IMR-90 (cell line): ENCODE measurements at regions not wholly inside any gene's neighbourhood (a gene's known extent, or its start where the extent isn't known, plus 50 kb on each side); places are given as distances from the start of the nearest gene placed in this dataset.

Source experiments
- ATAC-seq: fragments of 200-7000 bp; cut with Tn5 transposase; 2 replicates; pipeline ENCODE4 v1.9.1; 2020; ENCODE audit warnings: low read depth, mild to moderate bottlenecking, moderate library complexity
- BruUV-seq: library from RNA; stranded (reverse); fragments of 400-500 nt; replicated peaks from 2 replicates; lab custom pipeline; 2021; lab: Mats Ljungman, UMichigan
- CTCF ChIA-PET: fragments of 300-600 bp; formaldehyde crosslinking; extraction: SDS; loops from one replicate; lab custom pipeline; 2021; ENCODE audit warnings: antibody characterized with exemption; lab: Yijun Ruan, JAX
- POLR2A ChIA-PET: fragments of 300-600 bp; sonication (Branson Sonifier 250); formaldehyde crosslinking; loops from one replicate; lab custom pipeline; 2022; ENCODE audit warnings: antibody characterized with exemption; ENCODE audit not compliant: unreplicated experiment; lab: Charles Lee
- DNase-seq: peaks from one replicate; pipeline ENCODE4 v3.0.0; 2013
- H2AFZ ChIP-seq: replicated peaks from 2 replicates; pipeline ENCODE3; 2013; ENCODE audit warnings: low read length, mild to moderate bottlenecking; ENCODE audit not compliant: poor library complexity
- H2AK5ac ChIP-seq: 2 replicates; pipeline ENCODE4 v1.6.1; 2013; ENCODE audit warnings: low read depth, low read length, inconsistent platforms
- H2AK9ac ChIP-seq: replicated peaks from 2 replicates; pipeline ENCODE3; 2013; ENCODE audit warnings: mild to moderate bottlenecking, low read depth, low read length, moderate library complexity; ENCODE audit not compliant: poor library complexity
- H2BK120ac ChIP-seq: 2 replicates; pipeline ENCODE4 v1.6.1; 2013; ENCODE audit warnings: low read depth, low read length, inconsistent platforms
- H2BK15ac ChIP-seq: 3 replicates; pipeline ENCODE4 v1.6.1; 2013; ENCODE audit warnings: low read depth, low read length, inconsistent platforms
- H2BK20ac ChIP-seq: 2 replicates; pipeline ENCODE4 v1.6.1; 2013; ENCODE audit warnings: low read depth, mild to moderate bottlenecking, inconsistent platforms, low read length, moderate library complexity
- H2BK5ac ChIP-seq: 2 replicates; pipeline ENCODE4 v1.6.1; 2013; ENCODE audit warnings: mild to moderate bottlenecking, low read depth, low read length, inconsistent platforms; ENCODE audit not compliant: poor library complexity, severe bottlenecking
- H3K14ac ChIP-seq: replicated peaks from 2 replicates; pipeline ENCODE4 v1.6.1; 2013; ENCODE audit warnings: low read depth, low read length, inconsistent platforms
- H3K18ac ChIP-seq: 2 replicates; pipeline ENCODE4 v1.6.1; 2013; ENCODE audit warnings: low read depth, low read length, control low read depth
- H3K23ac ChIP-seq: 2 replicates; pipeline ENCODE4 v1.6.1; 2013; ENCODE audit warnings: low read depth, low read length, inconsistent platforms
- H3K27ac ChIP-seq: 2 replicates; pipeline ENCODE4 v1.5.1; 2013; ENCODE audit warnings: mild to moderate bottlenecking, control low read depth, low read length; ENCODE audit not compliant: insufficient read depth
- H3K27me3 ChIP-seq: 2 replicates; pipeline ENCODE4 v1.6.1; 2013; ENCODE audit warnings: low read length; ENCODE audit not compliant: control insufficient read depth, insufficient read depth
- H3K36me3 ChIP-seq: 2 replicates; pipeline ENCODE4 v1.6.1; 2013; ENCODE audit warnings: low read length, mixed read lengths; ENCODE audit not compliant: control insufficient read depth, insufficient read depth
- H3K4ac ChIP-seq: 2 replicates; pipeline ENCODE4 v1.6.1; 2013; ENCODE audit warnings: low read depth, low read length, inconsistent platforms
- H3K4me1 ChIP-seq: 2 replicates; pipeline ENCODE4 v1.6.1; 2013; ENCODE audit warnings: low read length, mixed read lengths; ENCODE audit not compliant: control insufficient read depth, insufficient read depth
- H3K4me2 ChIP-seq: 2 replicates; pipeline ENCODE4 v1.6.1; 2013; ENCODE audit warnings: low read depth, mild to moderate bottlenecking, control low read depth, low read length, moderate library complexity
- H3K4me3 ChIP-seq: 2 replicates; pipeline ENCODE4 v1.5.1; 2013; ENCODE audit warnings: low read depth, mild to moderate bottlenecking, control low read depth, low read length, moderate library complexity; ENCODE audit not compliant: insufficient read depth
- H3K56ac ChIP-seq: 2 replicates; pipeline ENCODE4 v1.6.1; 2013; ENCODE audit warnings: low read length, inconsistent platforms; ENCODE audit not compliant: insufficient read depth; ENCODE audit errors: extremely low read depth
- H3K79me1 ChIP-seq, 2 experiments: 2 replicates each; pipeline ENCODE4 v1.6.1; 2013; ENCODE audit warnings: low read length in 2 of 2, inconsistent platforms in 1 of 2, low read depth in 1 of 2
- H3K9ac ChIP-seq: 2 replicates; pipeline ENCODE4 v1.6.1; 2013; ENCODE audit warnings: low read depth, low read length, control low read depth
- H3K9me1 ChIP-seq: 2 replicates; pipeline ENCODE4 v1.6.1; 2013; ENCODE audit warnings: low read length, inconsistent platforms; ENCODE audit not compliant: insufficient read depth
- H3K9me3 ChIP-seq: 2 replicates; pipeline ENCODE4 v1.6.1; 2013; ENCODE audit warnings: low read length; ENCODE audit not compliant: control insufficient read depth, insufficient read depth
- H4K20me1 ChIP-seq: 2 replicates; pipeline ENCODE4 v1.6.1; 2013; ENCODE audit warnings: low read length, inconsistent platforms; ENCODE audit not compliant: insufficient read depth
- H4K5ac ChIP-seq: 2 replicates; pipeline ENCODE4 v1.6.1; 2013; ENCODE audit warnings: mild to moderate bottlenecking, low read depth, low read length, control low read depth
- H4K8ac ChIP-seq, 2 experiments: 2 replicates each; pipeline ENCODE4 v1.6.1; 2013; ENCODE audit warnings: low read depth in 2 of 2, low read length in 2 of 2, control low read depth in 1 of 2, inconsistent platforms in 1 of 2
- H4K91ac ChIP-seq: 2 replicates; pipeline ENCODE4 v1.6.1; 2013; ENCODE audit warnings: low read depth, low read length, inconsistent platforms; ENCODE audit not compliant: insufficient read depth
- CEBPB ChIP-seq: IDR thresholded peaks from 2 replicates; pipeline ENCODE4 v1.6.1; 2012; ENCODE audit warnings: low read depth, low read length, improper control_type of control experiment
- CTCF ChIP-seq: conservative IDR thresholded peaks from 2 replicates; pipeline ENCODE4 v1.5.1; 2012; ENCODE audit warnings: mild to moderate bottlenecking, low read depth, low read length, improper control_type of control experiment
- RAD21 ChIP-seq: IDR thresholded peaks from 2 replicates; pipeline ENCODE4 v1.6.1; 2012; ENCODE audit warnings: low read length, improper control_type of control experiment
- SMC3 ChIP-seq: fragments of 150-350 bp; IDR thresholded peaks from 2 replicates; pipeline ENCODE4 v1.6.1; 2016; ENCODE audit warnings: low read depth, mild to moderate bottlenecking, antibody characterized with exemption, low read length, moderate library complexity
- WGBS, 2 experiments: methylation state at CpG; one replicate each; pipeline versions ENCODE4 v1.1.5 to v1.1.7; 2013; ENCODE audit warnings: missing lambda C conversion rate in 2 of 2; ENCODE audit not compliant: insufficient read length in 1 of 2; ENCODE audit errors: extremely low coverage in 2 of 2; 5-methylcytosine and 5-hydroxymethylcytosine counted together
- dilution Hi-C: fragments of 300-500 bp; cut with HindIII; formaldehyde crosslinking; loops from one replicate; pipeline ENCODE4 v1.14.3; 2018; ENCODE audit warnings: low sequenced_read_pairs; ENCODE audit not compliant: unreplicated experiment
- in situ Hi-C: fragments of 300-500 bp; cut with MboI; formaldehyde crosslinking; loops from 3 replicates; pipeline ENCODE4 v1.14.3; 2019; ENCODE audit warnings: low sequenced_read_pairs, inconsistent platforms, mixed read lengths
- intact Hi-C: fragments of 100-400 bp; cut with micrococcal nuclease; formaldehyde crosslinking; loops from 2 replicates; pipeline ENCODE4 v1.10.0; 2022

GRCh38 chr10:78432583-78432982 lies 398.9 kb downstream of the RPS24 start:
- no peaks in the 10 kb centered on the region for H3K79me1 ChIP-seq
- no peak overlapping the region for H3K56ac ChIP-seq
- ChIA-PET POLR2A (no interaction called here), CTCF (no interaction called here)
- no peak overlapping the region for H2AK9ac ChIP-seq
- H3K9ac ChIP-seq: no peak overlapping the region
- H3K14ac ChIP-seq: no peak overlapping the region
- H3K4me2 ChIP-seq: no peak overlapping the region
- H2BK20ac ChIP-seq: no peak overlapping the region; the same call in 1 of the 2 replicates
- dilution Hi-C loops: no loop called here
- in situ Hi-C loops: no loop called here
- no peak overlapping the region for H2AFZ ChIP-seq
- no peak overlapping the region for H2BK120ac ChIP-seq
- H3K4me1 ChIP-seq: peaks cover 2% of the 10 kb centered on the region; the same call in 1 of the 2 replicates
- H4K5ac ChIP-seq: no peak overlapping the region
- TF ChIP-seq CTCF (peak; percentile 30; the same call in 1 of the 2 replicates), SMC3 (0 out of 2 replicates have a peak, but pooled peaks have one; percentile 13), RAD21 (peak; percentile 34), CEBPB (no peak)
- H4K20me1 ChIP-seq: no peaks in the 10 kb centered on the region
- no peak overlapping the region for H3K18ac ChIP-seq
- no TSS peak for BruUV-seq
- no peak overlapping the region for H3K27ac ChIP-seq
- DNase-seq: no peak
- no peak overlapping the region for H2BK5ac ChIP-seq
- no peaks in the 10 kb centered on the region for H3K36me3 ChIP-seq
- no peak overlapping the region for H4K8ac ChIP-seq
- H3K27me3 ChIP-seq: peaks cover 30% of the 10 kb centered on the region
- no CpG with 5 or more reads among the region's 2 CpGs for WGBS, 2 experiments
- H2AK5ac ChIP-seq: no peak overlapping the region
- no peaks in the 10 kb centered on the region for H3K9me3 ChIP-seq
- H3K4ac ChIP-seq: no peak overlapping the region
- 0 out of 2 replicates have a peak, but pooled peaks cover 3% of the 10 kb centered on the region for H3K9me1 ChIP-seq
- H2BK15ac ChIP-seq: no peak overlapping the region
- H3K4me3 ChIP-seq: no peak overlapping the region
- H4K91ac ChIP-seq: no peak overlapping the region
- intact Hi-C loops: no loop called here
- no peak; the same call in 1 of the 2 replicates for ATAC-seq
- H3K23ac ChIP-seq: no peak overlapping the region
